ENCODE measurements at regions not wholly inside any gene's neighbourhood (a gene's known extent, or its start where the extent isn't known, plus 50 kb on each side); places are given as distances from the start of the nearest gene placed in this dataset.

DNA sequence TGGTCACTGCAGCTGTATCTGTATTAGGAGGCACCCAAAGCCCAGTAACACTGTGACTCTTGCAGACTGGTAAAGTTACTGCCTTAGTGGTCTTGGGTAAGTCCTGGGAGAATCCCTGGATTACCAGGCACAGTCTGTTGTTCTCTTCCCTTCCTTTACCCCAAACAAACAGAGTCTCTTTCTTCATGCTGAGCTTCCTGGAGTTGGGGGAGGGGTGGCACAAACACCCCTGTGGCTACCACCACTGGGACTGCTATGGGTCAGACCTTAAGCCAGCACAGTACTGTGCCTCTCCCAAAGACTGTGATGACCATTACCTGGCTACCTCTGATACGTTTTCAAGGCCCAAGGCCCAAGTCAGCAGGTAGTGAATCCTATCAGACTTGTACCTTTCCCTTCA lies 59.9 kb upstream of the FAM3C start:
- H3K4me1 ChIP-seq (ENCODE audit: control extremely low read depth in 1 of 4, control insufficient read depth in 4 of 4, insufficient read depth in 4 of 4, low read length in 3 of 4): no peaks in the 10 kb centered on the region
- ChIA-PET POLR2A (no interaction called here), CTCF (no interaction called here)

GRCh38 chr7:121452389-121452788 lies 56.3 kb upstream of the FAM3C start:
- Histone ChIP-seq H3K4me1 (ENCODE audit: control extremely low read depth in 1 of 4, control insufficient read depth in 4 of 4, insufficient read depth in 4 of 4, low read length in 3 of 4) (no peaks in the 10 kb centered on the region), H3K36me3 (ENCODE audit: control insufficient read depth in 4 of 4, insufficient read depth in 4 of 4, low read length in 3 of 4) (no peaks in the 10 kb centered on the region), H3K27me3 (replicated peaks in 2 of 5; ENCODE audit: control insufficient read depth in 4 of 5, insufficient read depth in 5 of 5, low read length in 4 of 5) (no peaks in the 10 kb centered on the region), H3K4me3 (ENCODE audit: control insufficient read depth in 1 of 7, extremely low read depth in 1 of 7, insufficient read depth in 4 of 7, low read depth in 2 of 7, low read length in 6 of 7) (no peak overlapping the region), H3K27ac (ENCODE audit: insufficient read depth in 1 of 2, low read depth in 1 of 2, low read length in 2 of 2, poor library complexity in 1 of 2, severe bottlenecking in 2 of 2) (no peak overlapping the region), H3K9me3 (ENCODE audit: control extremely low read depth in 1 of 5, control insufficient read depth in 4 of 5, insufficient read depth in 2 of 5, low read depth in 1 of 5, low read length in 4 of 5) (peaks cover 0 to 2% (median 0%) of the 10 kb centered on the region in 5 experiments)
- ChIA-PET POLR2A (no interaction called here), CTCF (no interaction called here)
- DNase-seq: no peak

More for the DNA sequence above, 59.9 kb upstream of the FAM3C start:
- Histone ChIP-seq H3K27ac (ENCODE audit: insufficient read depth in 1 of 2, low read depth in 1 of 2, low read length in 2 of 2, poor library complexity in 1 of 2, severe bottlenecking in 2 of 2) (no peak overlapping the region), H3K36me3 (ENCODE audit: control insufficient read depth in 4 of 4, insufficient read depth in 4 of 4, low read length in 3 of 4) (no peaks in the 10 kb centered on the region), H3K4me3 (ENCODE audit: control insufficient read depth in 1 of 7, extremely low read depth in 1 of 7, insufficient read depth in 4 of 7, low read depth in 2 of 7, low read length in 6 of 7) (no peak overlapping the region), H3K9me3 (ENCODE audit: control extremely low read depth in 1 of 5, control insufficient read depth in 4 of 5, insufficient read depth in 2 of 5, low read depth in 1 of 5, low read length in 4 of 5) (peaks cover 0 to 2% (median 0%) of the 10 kb centered on the region in 5 experiments), H3K27me3 (replicated peaks in 2 of 5; ENCODE audit: control insufficient read depth in 4 of 5, insufficient read depth in 5 of 5, low read length in 4 of 5) (no peaks in the 10 kb centered on the region)
- no peak for DNase-seq
- 71% methylated on average over 1 of the region's 1 CpG for WGBS (ENCODE audit: insufficient coverage)

- Histone ChIP-seq H3K36me3 (ENCODE audit: control insufficient read depth in 4 of 4, insufficient read depth in 4 of 4, low read length in 3 of 4) (no peaks in the 10 kb centered on the region), H3K27me3 (replicated peaks in 2 of 5; ENCODE audit: control insufficient read depth in 4 of 5, insufficient read depth in 5 of 5, low read length in 4 of 5) (no peaks in the 10 kb centered on the region), H3K27ac (ENCODE audit: insufficient read depth in 1 of 2, low read depth in 1 of 2, low read length in 2 of 2, poor library complexity in 1 of 2, severe bottlenecking in 2 of 2) (no peak overlapping the region), H3K9me3 (ENCODE audit: control extremely low read depth in 1 of 5, control insufficient read depth in 4 of 5, insufficient read depth in 2 of 5, low read depth in 1 of 5, low read length in 4 of 5) (peaks cover 0 to 2% (median 0%) of the 10 kb centered on the region in 5 experiments), H3K4me3 (ENCODE audit: control insufficient read depth in 1 of 7, extremely low read depth in 1 of 7, insufficient read depth in 4 of 7, low read depth in 2 of 7, low read length in 6 of 7) (no peak overlapping the region), H3K4me1 (ENCODE audit: control extremely low read depth in 1 of 4, control insufficient read depth in 4 of 4, insufficient read depth in 4 of 4, low read length in 3 of 4) (no peaks in the 10 kb centered on the region)
- ChIA-PET POLR2A (interaction anchor here (1.1 kb wide), 1 partner anchor 43 kb away, joined by 3 read pairs; no protein-coding TSS in a partner anchor), CTCF (interaction anchor here (1.2 to 1.3 kb wide), 2 partner anchors 58 to 85 kb away, joined by 3 read pairs; no protein-coding TSS in a partner anchor)
- DNase-seq: no peak
- 100% methylated on average over 3 of the region's 5 CpGs for WGBS (ENCODE audit: insufficient coverage)
Observed at GRCh38 chr7:121451367-121452094, 55.4 kb upstream of the FAM3C start.

DNA sequence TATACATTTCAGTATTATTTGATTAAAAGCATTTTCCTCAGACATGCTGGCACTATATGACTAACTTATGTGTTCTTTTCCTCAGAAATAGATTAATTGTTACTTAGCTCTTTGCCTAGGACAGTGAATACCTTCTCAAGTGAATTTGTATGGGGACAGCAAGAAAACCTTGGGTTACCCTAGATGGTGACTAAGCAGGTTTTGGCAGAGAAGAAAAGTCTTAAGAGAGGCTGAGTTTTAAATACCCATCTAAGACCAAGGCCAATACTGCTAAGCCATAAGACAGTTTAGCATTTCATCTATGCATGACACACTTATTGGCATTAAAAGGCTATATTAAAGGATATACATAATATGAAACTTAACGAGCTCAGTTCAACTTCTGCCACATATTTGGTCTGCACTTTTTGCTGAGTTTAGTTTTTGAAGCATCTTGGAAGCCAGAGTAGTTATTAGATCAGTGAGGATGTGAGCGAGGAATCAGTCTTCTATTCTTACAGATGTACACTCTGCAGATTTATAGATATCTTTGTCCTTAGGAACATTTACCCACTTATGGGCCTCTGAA lies 54.6 kb upstream of the FAM3C start:
- peaks cover 0 to 2% (median 0%) of the 10 kb centered on the region in 5 experiments for H3K9me3 ChIP-seq (ENCODE audit: control extremely low read depth in 1 of 5, control insufficient read depth in 4 of 5, insufficient read depth in 2 of 5, low read depth in 1 of 5, low read length in 4 of 5)
- CTCF ChIA-PET: interaction anchor here (1.2 to 1.3 kb wide), 2 partner anchors 57 to 84 kb away, joined by 3 read pairs; no protein-coding TSS in a partner anchor
- no peak overlapping the region for H3K27ac ChIP-seq (ENCODE audit: insufficient read depth in 1 of 2, low read depth in 1 of 2, low read length in 2 of 2, poor library complexity in 1 of 2, severe bottlenecking in 2 of 2)
- WGBS (ENCODE audit: insufficient coverage): no CpG with 5 or more reads among the region's 2 CpGs
- H3K27me3 ChIP-seq (replicated peaks in 2 of 5; ENCODE audit: control insufficient read depth in 4 of 5, insufficient read depth in 5 of 5, low read length in 4 of 5): no peaks in the 10 kb centered on the region
- POLR2A ChIA-PET: interaction anchor here (1.1 kb wide), 1 partner anchor 44 kb away, joined by 3 read pairs; no protein-coding TSS in a partner anchor
- DNase-seq: no peak
- no peaks in the 10 kb centered on the region for H3K4me1 ChIP-seq (ENCODE audit: control extremely low read depth in 1 of 4, control insufficient read depth in 4 of 4, insufficient read depth in 4 of 4, low read length in 3 of 4)
- H3K4me3 ChIP-seq (ENCODE audit: control insufficient read depth in 1 of 7, extremely low read depth in 1 of 7, insufficient read depth in 4 of 7, low read depth in 2 of 7, low read length in 6 of 7): no peak overlapping the region
- H3K36me3 ChIP-seq (ENCODE audit: control insufficient read depth in 4 of 4, insufficient read depth in 4 of 4, low read length in 3 of 4): no peaks in the 10 kb centered on the region

DNA sequence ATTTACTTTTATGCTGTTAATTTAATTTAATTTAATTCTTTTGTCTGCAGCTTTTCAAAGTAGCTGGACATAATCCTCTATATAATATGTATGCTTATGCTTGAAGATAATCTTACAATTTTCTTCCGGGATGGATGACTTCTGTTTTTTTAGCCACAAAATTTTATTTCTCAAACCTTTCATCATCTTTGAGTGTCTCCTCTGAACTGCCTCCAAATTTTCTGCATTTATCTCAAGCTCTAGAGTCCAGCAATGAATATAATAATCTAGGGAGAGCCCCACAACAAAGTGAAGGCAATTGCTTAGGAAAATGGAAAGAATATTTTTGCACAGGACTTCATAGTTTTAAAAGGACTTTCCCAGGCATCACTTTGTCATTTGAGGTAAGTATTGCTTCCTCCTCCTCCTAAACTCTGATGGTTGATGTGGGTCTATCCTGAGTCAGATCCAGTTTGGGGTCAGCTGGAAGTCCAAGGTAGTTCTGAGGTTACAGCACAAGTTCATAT lies 53.7 kb upstream of the FAM3C start:
- ChIA-PET CTCF (no interaction called here), POLR2A (no interaction called here)
- no CpG with 5 or more reads among the region's 1 CpG for WGBS (ENCODE audit: insufficient coverage)
- Histone ChIP-seq H3K4me3 (ENCODE audit: control insufficient read depth in 1 of 7, extremely low read depth in 1 of 7, insufficient read depth in 4 of 7, low read depth in 2 of 7, low read length in 6 of 7) (no peak overlapping the region), H3K4me1 (ENCODE audit: control extremely low read depth in 1 of 4, control insufficient read depth in 4 of 4, insufficient read depth in 4 of 4, low read length in 3 of 4) (no peaks in the 10 kb centered on the region), H3K9me3 (ENCODE audit: control extremely low read depth in 1 of 5, control insufficient read depth in 4 of 5, insufficient read depth in 2 of 5, low read depth in 1 of 5, low read length in 4 of 5) (peaks cover 0 to 2% (median 0%) of the 10 kb centered on the region in 5 experiments), H3K27ac (ENCODE audit: insufficient read depth in 1 of 2, low read depth in 1 of 2, low read length in 2 of 2, poor library complexity in 1 of 2, severe bottlenecking in 2 of 2) (no peak overlapping the region), H3K36me3 (ENCODE audit: control insufficient read depth in 4 of 4, insufficient read depth in 4 of 4, low read length in 3 of 4) (no peaks in the 10 kb centered on the region), H3K27me3 (replicated peaks in 2 of 5; ENCODE audit: control insufficient read depth in 4 of 5, insufficient read depth in 5 of 5, low read length in 4 of 5) (no peaks in the 10 kb centered on the region)
- DNase-seq: no peak

- H3K27me3 ChIP-seq (replicated peaks in 2 of 5; ENCODE audit: control insufficient read depth in 4 of 5, insufficient read depth in 5 of 5, low read length in 4 of 5): no peaks in the 10 kb centered on the region
- peaks cover 0 to 2% (median 0%) of the 10 kb centered on the region in 5 experiments for H3K9me3 ChIP-seq (ENCODE audit: control extremely low read depth in 1 of 5, control insufficient read depth in 4 of 5, insufficient read depth in 2 of 5, low read depth in 1 of 5, low read length in 4 of 5)
- POLR2A ChIA-PET: no interaction called here
- no peak for DNase-seq
- no peak overlapping the region for H3K27ac ChIP-seq (ENCODE audit: insufficient read depth in 1 of 2, low read depth in 1 of 2, low read length in 2 of 2, poor library complexity in 1 of 2, severe bottlenecking in 2 of 2)
- H3K36me3 ChIP-seq (ENCODE audit: control insufficient read depth in 4 of 4, insufficient read depth in 4 of 4, low read length in 3 of 4): no peaks in the 10 kb centered on the region
- CTCF ChIA-PET: no interaction called here
- 86% methylated on average over 1 of the region's 3 CpGs for WGBS (ENCODE audit: insufficient coverage)
- H3K4me1 ChIP-seq (ENCODE audit: control extremely low read depth in 1 of 4, control insufficient read depth in 4 of 4, insufficient read depth in 4 of 4, low read length in 3 of 4): no peaks in the 10 kb centered on the region
- no peak overlapping the region for H3K4me3 ChIP-seq (ENCODE audit: control insufficient read depth in 1 of 7, extremely low read depth in 1 of 7, insufficient read depth in 4 of 7, low read depth in 2 of 7, low read length in 6 of 7)
Observed at GRCh38 chr7:121449329-121449728, 53.2 kb upstream of the FAM3C start.

DNA sequence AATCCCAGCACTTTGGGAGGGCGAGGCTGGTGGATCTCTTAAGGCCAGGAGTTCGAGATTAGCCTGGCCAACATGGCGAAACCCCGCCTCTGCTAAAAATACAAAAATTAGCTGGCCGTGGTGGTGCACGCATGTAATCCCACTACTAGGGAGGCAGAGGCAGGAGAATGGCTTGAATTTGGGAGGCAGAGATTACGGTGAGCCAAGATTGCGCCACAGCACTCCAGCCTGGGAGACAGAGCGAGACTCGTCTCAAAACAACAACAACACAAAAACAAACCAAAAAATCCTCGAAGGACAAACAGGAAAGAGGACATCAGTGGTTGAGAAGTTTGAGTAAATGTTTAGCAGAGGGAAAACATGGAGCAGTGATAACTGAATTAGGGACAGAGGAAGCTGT lies 52.3 kb upstream of the FAM3C start:
- H3K27me3 ChIP-seq (replicated peaks in 2 of 5; ENCODE audit: control insufficient read depth in 4 of 5, insufficient read depth in 5 of 5, low read length in 4 of 5): no peaks in the 10 kb centered on the region
- ChIA-PET POLR2A (no interaction called here), CTCF (no interaction called here)
- peaks cover 0 to 2% (median 0%) of the 10 kb centered on the region in 5 experiments for H3K9me3 ChIP-seq (ENCODE audit: control extremely low read depth in 1 of 5, control insufficient read depth in 4 of 5, insufficient read depth in 2 of 5, low read depth in 1 of 5, low read length in 4 of 5)
- H3K4me3 ChIP-seq (ENCODE audit: control insufficient read depth in 1 of 7, extremely low read depth in 1 of 7, insufficient read depth in 4 of 7, low read depth in 2 of 7, low read length in 6 of 7): no peak overlapping the region
- 100% methylated on average over 6 of the region's 11 CpGs for WGBS (ENCODE audit: insufficient coverage)
- no peak for DNase-seq
- no peaks in the 10 kb centered on the region for H3K36me3 ChIP-seq (ENCODE audit: control insufficient read depth in 4 of 4, insufficient read depth in 4 of 4, low read length in 3 of 4)
- no peaks in the 10 kb centered on the region for H3K4me1 ChIP-seq (ENCODE audit: control extremely low read depth in 1 of 4, control insufficient read depth in 4 of 4, insufficient read depth in 4 of 4, low read length in 3 of 4)
- no peak overlapping the region for H3K27ac ChIP-seq (ENCODE audit: insufficient read depth in 1 of 2, low read depth in 1 of 2, low read length in 2 of 2, poor library complexity in 1 of 2, severe bottlenecking in 2 of 2)

Measured in common myeloid progenitor, CD34-positive (primary cell).